GM12891 (cell line): ENCODE measurements at regions not wholly inside any gene's neighbourhood (a gene's known extent, or its start where the extent isn't known, plus 50 kb on each side); places are given as distances from the start of the nearest gene placed in this dataset.

Source experiments
- POLR2A ChIP-seq: IDR thresholded peaks from 2 replicates; pipeline ENCODE4 v1.6.1; 2011; ENCODE audit warnings: low read depth, low read length, control low read depth
- POLR2AphosphoS5 ChIP-seq: IDR thresholded peaks from 2 replicates; pipeline ENCODE4 v1.6.1; 2011; ENCODE audit warnings: low read depth, low read length, control low read depth
- SPI1 ChIP-seq: IDR thresholded peaks from 2 replicates; pipeline ENCODE4 v1.6.1; 2011; ENCODE audit warnings: low read depth, low read length, control low read depth
- TAF1 ChIP-seq: IDR thresholded peaks from 2 replicates; pipeline ENCODE4 v1.6.1; 2011; ENCODE audit warnings: low read depth, low read length, control low read depth

DNA sequence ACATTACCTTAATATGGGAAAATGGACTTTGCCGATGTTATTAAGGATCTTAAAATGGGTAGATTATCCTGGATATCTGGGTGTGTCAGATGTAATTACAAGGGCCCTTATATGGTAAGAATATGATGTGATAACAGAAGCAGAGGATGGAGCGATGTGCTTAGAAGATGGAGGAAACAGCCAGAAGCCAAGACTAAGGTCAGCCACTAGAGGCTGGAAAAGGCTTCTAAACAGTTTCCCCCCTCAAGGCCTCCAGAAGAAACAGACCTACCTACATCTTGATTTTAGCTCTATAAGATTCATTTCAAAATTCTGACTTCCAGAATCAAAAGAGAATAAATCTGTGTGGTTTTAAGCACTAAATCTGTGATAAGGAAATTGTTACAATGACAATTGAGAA lies 131.9 kb downstream of the CAAP1 start:
- TF ChIP-seq TAF1 (no peak), POLR2A (no peak), POLR2AphosphoS5 (no peak), SPI1 (no peak)
